Loucy (cell line): ENCODE measurements at regions not wholly inside any gene's neighbourhood (a gene's known extent, or its start where the extent isn't known, plus 50 kb on each side); places are given as distances from the start of the nearest gene placed in this dataset.

ENCODE experiments used
- H2AFZ ChIP-seq: fragments of 200-600 bp; sonication (generic); 2 replicates; pipeline ENCODE4 v1.6.0; 2016; ENCODE audit warnings: antibody characterized with exemption, mild to moderate bottlenecking, low read length, moderate library complexity
- H3F3A ChIP-seq: fragments of 200-600 bp; 2 replicates; pipeline ENCODE4 v1.6.0; 2016; ENCODE audit warnings: antibody characterized with exemption, low read depth, mild to moderate bottlenecking
- H3K27me3 ChIP-seq: fragments of 200-600 bp; sonication (generic); 2 replicates; pipeline ENCODE4 v1.6.1; 2014; ENCODE audit warnings: low read length, mild to moderate bottlenecking; ENCODE audit not compliant: insufficient read depth, poor library complexity, severe bottlenecking
- H3K36me3 ChIP-seq: fragments of 200-600 bp; sonication (generic); 2 replicates; pipeline ENCODE4 v1.6.1; 2016; ENCODE audit warnings: low read length; ENCODE audit not compliant: insufficient read depth
- H3K4me1 ChIP-seq: fragments of 200-600 bp; sonication (generic); 2 replicates; pipeline ENCODE4 v1.5.1; 2014; ENCODE audit warnings: low read length, mild to moderate bottlenecking; ENCODE audit not compliant: insufficient read depth, poor library complexity, severe bottlenecking
- H3K4me2 ChIP-seq: fragments of 200-600 bp; sonication (generic); 2 replicates; pipeline ENCODE4 v1.6.0; 2014; ENCODE audit warnings: antibody characterized with exemption, low read length, low read depth, mild to moderate bottlenecking; ENCODE audit not compliant: poor library complexity, severe bottlenecking
- H3K4me3 ChIP-seq: fragments of 200-600 bp; sonication (generic); 2 replicates; pipeline ENCODE4 v1.5.1; 2014; ENCODE audit warnings: low read length, mild to moderate bottlenecking, mixed read lengths; ENCODE audit not compliant: poor library complexity, severe bottlenecking
- H3K79me2 ChIP-seq: fragments of 200-600 bp; sonication (generic); 2 replicates; pipeline ENCODE4 v1.6.1; 2014; ENCODE audit warnings: low read length; ENCODE audit not compliant: insufficient read depth
- H3K9ac ChIP-seq: fragments of 200-600 bp; sonication (generic); 2 replicates; pipeline ENCODE4 v1.6.0; 2014; ENCODE audit warnings: mild to moderate bottlenecking, low read depth, low read length, moderate library complexity; ENCODE audit not compliant: poor library complexity, severe bottlenecking
- H3K9me2 ChIP-seq: fragments of 200-600 bp; sonication (generic); replicated peaks from 2 replicates; pipeline ENCODE4 v1.6.1; 2016; ENCODE audit warnings: low read depth, low read length, mixed read lengths
- H3K9me3 ChIP-seq: fragments of 200-600 bp; sonication (generic); 2 replicates; pipeline ENCODE4 v1.6.1; 2014; ENCODE audit warnings: mild to moderate bottlenecking, antibody characterized with exemption, low read length, low read depth; ENCODE audit not compliant: insufficient read depth
- H4K20me1 ChIP-seq: fragments of 200-600 bp; sonication (generic); 2 replicates; pipeline ENCODE4 v1.6.0; 2014; ENCODE audit warnings: antibody characterized with exemption, low read length, mild to moderate bottlenecking; ENCODE audit not compliant: insufficient read depth, poor library complexity, severe bottlenecking
- CTCF ChIP-seq: fragments of 200-600 bp; sonication (generic); conservative IDR thresholded peaks from 2 replicates; pipeline ENCODE4 v1.5.1; 2014; ENCODE audit warnings: mild to moderate bottlenecking, antibody characterized with exemption, low read length
- EZH2phosphoT487 ChIP-seq: fragments of 200-600 bp; IDR thresholded peaks from 2 replicates; pipeline ENCODE4 v1.6.1; 2018; ENCODE audit warnings: antibody characterized with exemption, mild to moderate bottlenecking, moderate library complexity, borderline replicate concordance

GRCh38 chr2:180419212-180419611 is 412.1 kb upstream of the CWC22 start:
- TF ChIP-seq EZH2phosphoT487 (no peak), CTCF (no peak)
- H3F3A ChIP-seq, result no peaks in the 10 kb centered on the region
- no peak overlapping the region for H3K4me3 ChIP-seq
- H2AFZ ChIP-seq, result no peak overlapping the region
- H3K4me2 ChIP-seq, result no peak overlapping the region
- H3K4me1 ChIP-seq, result no peaks in the 10 kb centered on the region
- no peaks in the 10 kb centered on the region for H3K79me2 ChIP-seq
- no peaks in the 10 kb centered on the region for H3K9me2 ChIP-seq
- H3K9ac ChIP-seq, result no peak overlapping the region
- no peaks in the 10 kb centered on the region for H3K9me3 ChIP-seq
- no peaks in the 10 kb centered on the region for H4K20me1 ChIP-seq
- H3K27me3 ChIP-seq, result no peaks in the 10 kb centered on the region
- H3K36me3 ChIP-seq, result no peaks in the 10 kb centered on the region

- Histone ChIP-seq H3K4me2 (no peak overlapping the region), H3K9ac (no peak overlapping the region), H3F3A (no peaks in the 10 kb centered on the region), H4K20me1 (no peaks in the 10 kb centered on the region), H3K9me3 (no peaks in the 10 kb centered on the region), H3K4me1 (no peaks in the 10 kb centered on the region), H3K27me3 (no peaks in the 10 kb centered on the region), H2AFZ (no peak overlapping the region), H3K36me3 (no peaks in the 10 kb centered on the region), H3K79me2 (no peaks in the 10 kb centered on the region), H3K4me3 (no peak overlapping the region), H3K9me2 (no peaks in the 10 kb centered on the region)
- no peak for TF ChIP-seq EZH2phosphoT487
- TF ChIP-seq CTCF, result no peak
Observed at GRCh38 chr2:180416627-180417026, 409.5 kb upstream of the CWC22 start.

GRCh38 chr2:180413336-180413735 is 406.2 kb upstream of the CWC22 start:
- TF ChIP-seq CTCF (no peak), EZH2phosphoT487 (no peak)
- H3K36me3 ChIP-seq, result no peaks in the 10 kb centered on the region
- H3K9me2 ChIP-seq, result no peaks in the 10 kb centered on the region
- no peak overlapping the region for H2AFZ ChIP-seq
- no peak overlapping the region for H3K4me2 ChIP-seq
- H3K9me3 ChIP-seq, result no peaks in the 10 kb centered on the region
- no peak overlapping the region for H3K9ac ChIP-seq
- no peaks in the 10 kb centered on the region for H4K20me1 ChIP-seq
- H3K4me3 ChIP-seq, result no peak overlapping the region
- no peaks in the 10 kb centered on the region for H3K79me2 ChIP-seq
- H3F3A ChIP-seq, result no peaks in the 10 kb centered on the region
- H3K4me1 ChIP-seq, result no peaks in the 10 kb centered on the region
- no peaks in the 10 kb centered on the region for H3K27me3 ChIP-seq
